Cortex of kidney (tissue), 1 donor: ENCODE measurements at regions not wholly inside any gene's neighbourhood (a gene's known extent, or its start where the extent isn't known, plus 50 kb on each side); places are given as distances from the start of the nearest gene placed in this dataset.

Experiments
- DNase-seq: peaks from one replicate; lab custom pipeline; 2025; lab: John Stamatoyannopoulos, UW

DNA sequence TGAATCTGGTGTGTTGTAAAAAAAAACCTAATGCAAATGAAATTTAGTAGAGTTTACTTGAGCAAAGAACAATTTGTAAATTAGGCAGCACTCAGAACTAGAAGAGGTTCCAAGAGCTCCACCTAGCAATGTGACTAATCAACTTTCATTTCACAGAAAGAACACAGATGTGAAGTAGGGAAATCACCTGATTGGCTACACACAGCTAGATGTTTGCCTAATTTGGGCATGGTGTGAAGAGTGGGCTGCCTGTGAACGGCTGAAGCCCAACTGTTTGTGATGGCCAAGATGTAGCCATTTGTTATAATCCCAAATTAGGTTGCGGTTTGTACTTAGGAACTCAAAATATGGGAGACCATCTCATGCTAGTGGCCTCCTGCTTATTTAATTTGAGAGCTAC lies 724.4 kb upstream of the SLITRK5 start:
- no peak for DNase-seq

- no peak for DNase-seq
Measured at GRCh38 chr13:86954341-86954740, 716.8 kb upstream of the SLITRK5 start.

DNA sequence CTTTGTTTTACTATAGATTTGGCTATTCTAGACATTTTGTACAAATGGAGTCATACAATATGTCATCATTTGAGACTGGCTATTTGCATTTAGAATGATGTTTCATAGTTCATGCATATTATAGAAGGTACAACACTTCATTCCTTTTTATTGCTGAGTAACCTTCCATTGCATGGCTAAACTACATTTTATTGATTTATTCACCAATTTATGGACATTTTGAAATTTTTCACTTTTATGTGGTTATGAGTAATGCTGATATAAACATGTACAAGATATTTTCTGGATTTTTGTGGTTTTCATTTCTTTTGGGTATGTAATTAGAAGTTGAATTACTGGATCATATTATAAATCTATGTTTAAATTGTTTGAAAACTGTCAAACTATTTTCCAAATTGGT lies 710.3 kb upstream of the SLITRK5 start:
- no peak for DNase-seq

DNA sequence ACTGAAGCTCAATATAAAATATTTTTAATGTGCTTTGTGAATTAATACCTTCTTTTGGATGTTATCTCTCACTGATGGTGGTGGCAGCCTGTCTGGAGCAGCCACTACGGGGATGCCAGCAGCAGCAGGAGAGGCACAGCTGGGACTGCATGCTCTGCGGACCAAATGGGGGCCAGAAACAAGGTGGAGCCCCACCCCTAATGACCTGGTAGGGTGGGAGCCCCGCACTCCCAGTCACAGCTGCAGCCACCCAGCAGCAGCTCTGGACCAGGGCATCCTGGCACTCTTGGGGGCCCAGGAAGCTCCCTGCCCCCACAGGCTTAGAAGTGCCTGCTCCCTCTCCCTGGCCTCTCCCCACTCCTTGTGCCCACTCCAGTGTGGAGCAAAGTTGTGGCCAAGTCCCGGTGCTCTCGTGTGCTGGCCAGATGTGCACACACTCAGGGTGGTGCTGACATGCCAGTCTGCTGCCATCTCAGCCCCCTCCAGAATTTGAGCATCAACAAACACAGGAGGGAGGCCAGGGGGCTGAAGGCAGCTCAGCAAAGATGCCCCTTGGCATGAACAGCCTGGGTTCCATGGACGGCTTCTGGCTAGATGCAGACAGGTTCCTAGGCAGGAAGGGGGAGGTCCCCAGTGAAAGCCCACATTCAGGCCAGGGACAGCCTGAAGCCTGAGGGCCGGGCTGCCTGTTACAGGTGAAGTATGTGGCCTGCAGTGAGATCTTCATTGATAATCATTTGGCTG lies 696.7 kb upstream of the SLITRK5 start:
- no peak for DNase-seq

- no peak for DNase-seq
Measured at GRCh38 chr13:86974995-86975328, 696.2 kb upstream of the SLITRK5 start.

DNA sequence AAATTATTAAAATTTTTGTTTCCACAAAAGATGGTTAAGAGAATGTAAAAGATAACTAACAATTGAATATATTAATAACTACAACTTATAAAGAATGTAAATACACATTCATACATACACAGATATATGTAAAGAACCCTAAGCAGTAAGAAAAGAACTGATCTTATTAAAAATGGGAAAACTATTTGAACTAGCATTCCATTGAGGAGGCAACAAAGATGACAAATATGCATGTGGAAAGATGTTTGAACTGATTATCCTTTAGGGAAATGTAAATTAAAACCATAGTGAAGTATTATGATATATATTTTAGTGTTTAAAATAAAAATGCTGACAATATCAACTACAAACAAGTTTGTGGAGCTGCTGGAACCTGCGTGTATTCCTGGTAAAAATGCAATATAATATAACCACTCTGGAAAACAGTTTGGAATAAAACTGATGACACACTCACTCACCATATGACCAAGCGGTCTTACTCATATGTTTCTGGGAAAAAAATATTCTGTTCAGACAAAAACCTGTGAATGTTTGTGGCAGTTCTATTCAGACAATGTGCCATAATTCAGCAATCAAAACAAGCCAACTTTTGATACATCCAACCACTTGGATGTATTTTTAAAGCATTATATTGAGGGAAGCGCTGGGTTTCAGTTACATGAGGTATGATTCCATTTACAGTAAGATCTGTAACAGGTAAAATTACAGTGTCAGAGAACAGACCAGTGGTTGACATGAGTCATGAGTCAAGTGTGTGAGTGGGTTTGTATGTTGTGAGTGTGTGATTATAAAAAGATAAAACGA lies 694.4 kb upstream of the SLITRK5 start:
- no peak for DNase-seq

DNA sequence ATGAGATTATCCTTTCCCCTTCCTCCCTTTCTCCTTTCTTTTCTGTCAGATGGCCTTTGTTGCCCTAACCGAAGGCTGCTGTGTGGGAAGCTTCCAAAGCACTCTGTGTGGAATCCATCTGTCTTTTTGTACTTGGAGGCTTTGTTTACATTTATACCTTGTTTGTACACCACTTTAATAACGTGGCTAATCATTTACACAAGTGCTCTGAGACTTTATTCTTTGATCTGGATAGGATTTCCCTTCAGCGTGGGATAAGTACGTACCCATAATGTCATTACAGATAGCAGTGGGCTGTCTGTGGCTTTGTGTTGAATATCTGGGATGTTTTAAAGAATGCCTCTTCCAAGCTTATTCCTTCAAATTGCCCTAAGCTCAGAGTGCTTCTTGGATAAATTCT lies 684.7 kb upstream of the SLITRK5 start:
- DNase-seq, result no peak

GRCh38 chr13:86992251-86992650 lies 678.9 kb upstream of the SLITRK5 start:
- no peak for DNase-seq

DNA sequence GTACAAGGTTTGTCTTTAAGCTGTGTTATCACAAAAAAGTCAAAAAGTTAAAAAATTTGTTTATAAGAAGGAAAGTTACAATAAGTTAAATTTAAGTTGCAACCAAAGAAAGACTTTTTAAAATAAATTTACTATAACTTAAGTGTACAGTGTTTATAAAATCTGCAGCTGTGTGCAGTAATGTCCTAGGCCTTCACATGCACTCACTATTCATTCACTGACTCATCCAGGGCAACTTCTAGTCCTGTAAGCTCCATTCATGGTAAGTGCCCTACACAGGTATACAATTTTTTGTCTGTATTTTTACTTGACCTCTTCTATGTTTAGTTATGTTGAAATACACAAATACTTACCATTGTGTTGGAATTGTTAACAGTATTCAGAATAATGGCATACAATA lies 667.9 kb upstream of the SLITRK5 start:
- DNase-seq, result no peak

- no peak for DNase-seq
Measured at GRCh38 chr13:87005511-87005910, 665.7 kb upstream of the SLITRK5 start.

- DNase-seq, result no peak
Measured at GRCh38 chr13:87035526-87035925, 635.6 kb upstream of the SLITRK5 start.

GRCh38 chr13:87042946-87043345 lies 628.2 kb upstream of the SLITRK5 start:
- DNase-seq, result no peak

- no peak for DNase-seq
Measured at GRCh38 chr13:87052731-87053130, 618.4 kb upstream of the SLITRK5 start.

- no peak for DNase-seq
Measured at GRCh38 chr13:87057807-87058520, 613.2 kb upstream of the SLITRK5 start.

DNA sequence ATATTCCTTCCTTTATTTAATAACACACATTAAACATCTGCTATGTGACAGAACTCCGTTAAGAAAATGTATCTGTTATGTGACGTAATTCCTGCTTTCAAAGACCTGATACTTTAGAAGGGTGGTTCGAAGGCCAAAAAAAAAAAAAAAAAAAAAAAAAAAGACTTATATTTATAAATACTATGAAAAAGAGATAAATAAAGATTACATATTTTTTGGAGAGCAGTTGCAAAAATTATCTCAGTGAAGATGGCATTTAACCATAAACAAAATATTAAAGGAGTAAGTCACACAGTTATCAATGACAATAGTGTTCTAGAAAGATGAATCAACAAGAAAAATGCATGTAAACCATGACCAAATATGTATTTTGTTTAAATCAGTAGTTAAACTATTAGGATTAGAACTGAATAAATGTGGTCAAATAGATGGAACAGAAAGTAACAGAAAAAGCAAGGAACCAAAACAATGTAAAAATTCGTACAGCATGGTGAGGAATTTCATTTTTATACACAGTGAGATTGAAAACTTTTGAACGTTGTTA lies 612.3 kb upstream of the SLITRK5 start:
- DNase-seq, result no peak

GRCh38 chr13:87078947-87079795 lies 592.0 kb upstream of the SLITRK5 start:
- no peak for DNase-seq

- peak; percentile 7 for DNase-seq
Measured at GRCh38 chr13:87080100-87080779, 590.9 kb upstream of the SLITRK5 start.

DNA sequence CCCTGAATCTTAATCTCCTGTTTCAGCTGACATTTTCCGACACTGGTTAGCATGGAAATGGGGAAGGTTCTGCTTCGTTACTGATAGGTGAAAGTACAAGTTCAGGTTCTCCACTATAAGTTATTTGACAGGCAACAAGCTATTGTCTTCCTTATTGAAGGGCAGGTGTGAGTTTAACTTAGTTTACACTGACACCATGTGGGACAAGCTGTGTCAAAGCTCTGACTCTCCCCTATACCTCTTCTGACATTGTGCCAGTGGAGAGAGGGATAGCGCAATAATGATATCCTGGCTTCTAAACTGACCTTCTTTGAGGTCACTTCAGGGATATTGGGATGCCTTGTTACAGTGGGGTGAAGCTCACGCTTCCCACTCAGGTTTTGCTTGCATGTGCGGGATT lies 587.0 kb upstream of the SLITRK5 start:
- DNase-seq, result no peak

DNA sequence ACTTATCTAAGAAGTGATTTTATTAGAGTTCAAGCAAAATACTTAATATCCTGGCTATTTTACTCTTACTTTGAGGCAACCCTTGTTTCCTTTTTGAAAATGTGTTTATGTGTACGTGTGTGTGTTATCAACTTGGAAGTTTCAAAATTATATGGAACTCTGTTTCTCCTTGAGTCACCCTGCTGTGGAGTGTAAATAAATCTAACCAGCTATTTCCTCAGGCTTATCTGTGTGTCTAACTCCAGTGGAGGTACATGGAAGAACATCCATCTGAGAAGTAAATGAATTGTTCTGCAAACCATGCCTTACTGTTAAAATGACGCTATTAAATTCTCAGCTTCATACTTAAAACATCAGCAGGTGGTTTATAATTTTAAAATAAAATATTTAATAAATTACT lies 583.4 kb upstream of the SLITRK5 start:
- no peak for DNase-seq

GRCh38 chr13:87089391-87089790 lies 581.8 kb upstream of the SLITRK5 start:
- DNase-seq, result no peak

- DNase-seq, result no peak
Measured at GRCh38 chr13:87093399-87093798, 577.8 kb upstream of the SLITRK5 start.
